HUDEP-2 (cell line): ENCODE measurements at regions not wholly inside any gene's neighbourhood (a gene's known extent, or its start where the extent isn't known, plus 50 kb on each side); places are given as distances from the start of the nearest gene placed in this dataset.
A peak's percentile ranks its signal among the peaks of the same experiment; 100 is the strongest.
"Not testable (repeated sequence)": the region's sequence is repeated elsewhere in the genome, so short reads cannot be mapped to it uniquely, and the experiment has no call there.

Source experiments
- DNase-seq, 76 experiments: peaks; one replicate each; lab custom pipeline; 2025; ENCODE audit not compliant: unreplicated experiment in 76 of 76; lab: John Stamatoyannopoulos, UW

DNA sequence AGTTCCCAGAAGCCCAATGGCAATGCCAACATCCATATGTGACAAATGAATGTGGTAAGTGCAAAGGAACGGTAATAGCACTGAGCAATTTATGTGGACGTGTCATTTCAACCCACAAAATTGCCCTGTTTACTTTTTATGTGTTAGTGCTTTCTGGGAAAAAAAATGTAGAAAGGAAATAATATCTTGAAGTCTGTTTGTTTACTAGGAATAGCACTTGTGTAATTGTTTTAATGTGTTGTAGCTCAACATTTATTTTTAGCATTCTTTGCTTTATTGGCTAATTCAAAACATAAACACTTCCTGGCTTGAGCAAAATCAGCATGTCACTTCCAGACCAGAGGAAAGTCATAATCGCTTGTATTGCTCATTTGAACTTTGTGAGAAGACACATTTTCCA lies 224.8 kb upstream of the KCNK2 start:
- DNase-seq = no peak

DNA sequence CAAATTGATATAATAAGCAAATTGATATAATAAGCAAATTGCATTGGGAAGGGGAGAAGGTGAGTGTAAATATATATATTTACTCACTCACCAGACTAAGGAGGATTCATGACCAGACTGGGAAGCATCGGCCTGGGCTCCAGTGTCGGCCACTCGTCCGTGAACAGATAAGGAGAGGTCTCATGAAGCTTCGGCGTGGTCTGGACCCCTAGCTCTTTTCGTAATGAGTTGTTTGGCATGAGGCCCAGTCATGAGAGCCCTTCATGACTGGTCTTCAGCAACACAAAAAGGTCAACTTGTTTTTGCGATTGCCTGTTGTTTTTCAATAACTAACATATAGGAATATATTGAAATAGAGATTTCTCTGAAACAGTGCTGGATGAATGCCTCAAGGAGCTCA lies 222.9 kb upstream of the KCNK2 start:
- no peak for DNase-seq

DNA sequence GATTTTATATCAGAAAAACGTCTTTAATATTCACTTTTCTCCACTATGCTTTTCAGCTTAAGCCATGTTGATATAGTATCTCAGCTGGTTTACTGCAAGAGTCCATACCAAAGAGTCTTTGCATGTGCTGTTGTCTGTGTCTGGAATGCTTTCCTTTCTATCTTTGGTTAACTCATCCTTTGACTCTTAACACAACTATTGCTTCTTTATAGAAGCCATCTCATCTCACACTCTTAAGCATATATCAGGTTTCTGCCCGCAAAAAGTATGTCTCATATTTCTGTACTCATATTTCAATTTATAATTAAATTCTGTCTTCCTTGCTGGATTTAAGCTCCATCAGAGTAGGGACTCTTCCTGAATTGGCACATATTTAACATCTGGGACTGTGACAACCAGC lies 220.9 kb upstream of the KCNK2 start:
- no peak for DNase-seq

DNA sequence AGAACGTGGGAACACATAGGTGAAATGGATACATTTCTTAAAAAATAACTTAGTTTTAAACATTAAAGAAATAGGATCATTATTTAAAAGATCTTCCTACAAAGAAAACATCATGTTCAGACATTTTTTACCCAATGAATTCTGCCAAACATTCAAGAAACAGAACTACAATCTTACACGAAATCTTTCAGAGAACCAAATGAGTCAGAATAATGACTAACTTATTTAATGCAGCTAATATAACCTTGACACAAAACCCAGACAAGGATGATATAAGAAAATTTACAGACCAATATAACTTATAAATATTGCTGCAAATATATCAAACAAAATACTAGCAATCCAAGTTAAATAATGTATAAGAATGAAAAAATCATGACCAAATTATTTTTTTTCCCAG lies 220.1 kb upstream of the KCNK2 start:
- no peak for DNase-seq

DNA sequence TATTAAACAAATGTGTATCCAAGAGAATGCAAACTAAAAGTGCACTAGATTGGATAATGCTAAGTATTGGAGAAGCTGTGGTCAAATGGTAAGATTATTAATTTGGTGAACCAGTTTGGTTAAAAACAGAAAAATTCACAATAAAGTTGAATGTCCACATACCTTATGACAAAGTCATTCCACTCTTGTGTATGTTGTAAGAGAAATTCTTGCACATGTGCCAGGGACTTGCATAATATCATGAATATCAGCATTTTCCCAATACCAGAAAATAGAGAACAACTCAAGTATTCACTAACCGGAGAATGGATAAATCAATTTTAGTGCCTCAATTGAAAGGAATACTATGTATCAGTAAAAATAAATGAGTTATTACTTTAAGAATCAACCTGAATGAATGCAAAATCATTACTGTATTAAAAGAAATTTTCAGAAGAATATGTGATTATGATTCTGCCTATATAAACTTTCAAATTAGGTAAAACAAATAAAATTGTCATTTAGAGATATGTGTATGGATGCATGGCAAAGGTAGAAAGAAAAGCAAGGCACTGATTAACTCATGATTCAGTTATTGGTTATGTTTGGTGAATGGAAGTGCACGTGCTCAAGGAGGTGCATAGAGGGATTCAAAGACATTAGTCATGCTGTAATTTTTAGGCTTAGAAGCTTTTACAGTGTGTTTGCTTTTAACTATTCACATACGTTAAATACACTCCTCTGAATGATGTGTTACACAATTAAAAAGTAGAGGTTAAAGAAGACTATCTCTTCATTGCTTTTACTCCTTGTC lies 217.4 kb upstream of the KCNK2 start:
- DNase-seq = no peak

DNA sequence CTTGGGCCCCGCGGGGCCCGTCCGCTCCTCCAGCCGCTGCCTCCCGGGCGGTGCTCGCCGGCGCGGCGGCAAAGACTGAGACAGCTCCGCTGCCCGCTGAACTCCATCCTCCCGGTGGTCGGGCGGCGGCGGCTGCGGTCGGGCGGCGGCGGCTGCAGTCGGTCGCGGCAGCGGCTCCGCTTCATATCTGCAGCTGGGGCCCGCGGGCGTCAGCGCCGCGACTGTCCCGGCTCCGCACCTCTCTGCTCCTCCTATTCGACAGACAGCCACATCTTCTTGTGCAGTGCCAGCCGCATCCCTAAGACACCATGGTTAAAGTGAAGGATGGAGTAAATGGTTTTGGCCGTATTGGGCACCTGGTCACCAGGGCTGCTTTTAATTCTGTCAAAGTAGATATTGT lies 212.1 kb upstream of the KCNK2 start:
- not testable (repeated sequence) for DNase-seq

DNA sequence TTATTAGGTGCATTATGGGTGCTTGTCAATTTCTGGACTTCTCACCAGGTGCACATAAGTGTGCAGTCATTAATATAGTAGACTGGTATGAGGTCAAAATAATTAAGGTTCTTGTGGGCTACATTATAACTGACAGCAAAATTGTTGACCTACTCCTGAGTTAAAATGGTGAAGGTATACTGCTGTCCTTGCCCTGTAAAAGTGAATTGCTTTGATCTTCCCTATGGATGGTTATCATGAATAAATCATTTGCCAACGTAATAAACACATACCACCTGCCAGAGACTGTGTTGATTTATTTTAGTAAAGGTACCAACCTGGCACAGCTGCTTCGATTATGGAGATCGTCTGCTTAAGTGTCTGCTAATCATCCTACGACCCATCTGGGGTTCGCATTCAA lies 201.6 kb upstream of the KCNK2 start:
- no peak for DNase-seq

DNA sequence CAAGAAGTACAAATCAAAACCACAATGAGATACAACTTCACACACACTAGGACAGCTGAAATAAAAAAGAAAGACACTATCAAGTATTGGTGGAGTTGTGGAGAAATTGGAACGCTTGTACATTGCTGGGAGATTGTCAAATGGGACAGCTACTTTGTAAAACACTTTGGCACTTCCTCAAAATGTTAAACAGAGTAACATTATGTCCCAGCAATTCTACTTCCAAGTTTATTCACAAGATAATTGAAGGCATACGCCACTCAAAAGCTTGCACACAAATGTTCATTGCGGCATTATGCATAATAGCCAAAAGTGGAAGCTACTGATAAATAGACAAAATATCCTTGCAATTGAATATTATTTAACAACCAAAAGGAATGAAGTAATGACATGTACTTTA lies 199.9 kb upstream of the KCNK2 start:
- no peak for DNase-seq

DNA sequence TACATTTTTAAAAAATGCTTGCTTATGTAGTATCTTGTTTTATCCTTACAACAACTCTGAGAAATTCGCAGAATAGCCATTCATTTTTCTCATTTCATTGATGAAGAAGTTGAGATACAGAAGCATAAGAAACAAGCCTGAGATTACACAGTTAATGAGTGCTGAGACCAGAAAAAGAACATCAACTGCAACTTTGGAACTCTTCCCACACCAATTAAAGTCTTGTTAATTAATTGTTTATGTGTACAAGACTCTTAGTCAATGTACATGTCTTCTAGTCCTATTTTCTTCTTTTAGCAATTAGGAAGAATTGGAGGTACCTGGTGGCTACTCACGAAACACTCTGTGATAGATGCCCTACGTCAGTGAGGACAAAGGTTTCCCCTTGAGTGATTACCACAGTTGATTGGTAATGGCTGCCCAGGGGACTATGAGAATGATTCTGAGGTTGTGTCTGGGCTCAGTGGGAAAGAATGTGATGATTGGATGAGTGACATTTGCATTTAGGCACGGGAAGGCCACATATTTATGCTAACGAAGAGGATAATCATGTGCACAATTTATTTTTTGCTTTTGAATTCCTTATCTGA lies 187.4 kb upstream of the KCNK2 start:
- no peak for DNase-seq

DNA sequence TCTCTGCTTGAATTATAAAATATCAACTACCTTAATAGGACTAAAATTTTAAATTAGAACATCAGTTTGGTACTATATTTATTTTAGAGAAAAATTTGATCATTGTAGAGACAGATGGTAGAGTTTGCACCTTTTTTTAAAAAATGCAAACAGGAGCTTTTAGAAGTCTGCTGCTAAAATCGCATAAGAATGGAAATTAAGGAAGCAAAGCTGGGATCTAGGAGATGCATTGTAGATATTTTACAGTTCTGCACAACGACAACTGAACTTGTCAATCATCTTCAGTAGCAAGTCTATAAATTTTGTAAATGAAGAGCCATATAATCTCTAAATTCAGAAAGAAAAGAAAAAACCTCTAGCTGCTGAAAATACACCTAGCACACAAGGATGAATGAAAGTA lies 185.6 kb upstream of the KCNK2 start:
- no peak for DNase-seq

DNA sequence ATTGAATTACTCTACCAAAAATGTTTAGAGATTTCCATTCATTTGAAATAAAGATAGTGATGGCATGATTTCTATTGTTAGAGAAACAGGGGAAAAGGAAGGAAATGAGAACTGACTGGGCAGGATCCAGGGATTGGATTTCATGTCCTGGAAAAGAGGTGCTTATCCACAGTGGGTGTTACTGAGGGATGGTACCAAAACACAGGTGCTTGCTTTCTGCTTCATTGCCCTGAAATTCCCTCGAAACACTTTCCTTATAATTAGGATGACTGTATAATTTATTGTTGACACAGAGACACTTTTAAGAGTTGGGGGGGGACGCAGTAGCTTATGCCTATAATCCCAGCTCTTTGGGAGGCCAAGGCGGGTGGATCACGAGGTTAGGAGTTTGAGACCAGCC lies 185.0 kb upstream of the KCNK2 start:
- no peak for DNase-seq

DNA sequence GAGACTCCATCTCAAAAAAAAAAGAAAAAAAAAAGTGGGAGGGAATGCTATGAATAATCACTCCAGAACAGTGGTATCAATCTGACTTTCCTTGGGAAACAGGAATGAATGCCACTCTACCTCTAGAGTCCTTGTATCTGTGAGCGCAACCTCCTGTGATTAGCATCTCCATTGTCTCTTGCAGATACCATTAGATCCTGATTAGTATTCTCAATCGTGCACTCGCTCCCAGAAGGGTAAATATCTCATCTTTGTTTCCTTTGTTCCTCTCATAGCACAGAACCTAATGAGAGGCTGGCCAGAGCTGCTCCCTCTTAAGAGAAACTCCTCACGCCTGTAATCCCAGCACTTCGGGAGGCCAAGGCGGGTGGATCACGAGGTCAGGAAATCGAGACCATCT lies 184.4 kb upstream of the KCNK2 start:
- no peak for DNase-seq

DNA sequence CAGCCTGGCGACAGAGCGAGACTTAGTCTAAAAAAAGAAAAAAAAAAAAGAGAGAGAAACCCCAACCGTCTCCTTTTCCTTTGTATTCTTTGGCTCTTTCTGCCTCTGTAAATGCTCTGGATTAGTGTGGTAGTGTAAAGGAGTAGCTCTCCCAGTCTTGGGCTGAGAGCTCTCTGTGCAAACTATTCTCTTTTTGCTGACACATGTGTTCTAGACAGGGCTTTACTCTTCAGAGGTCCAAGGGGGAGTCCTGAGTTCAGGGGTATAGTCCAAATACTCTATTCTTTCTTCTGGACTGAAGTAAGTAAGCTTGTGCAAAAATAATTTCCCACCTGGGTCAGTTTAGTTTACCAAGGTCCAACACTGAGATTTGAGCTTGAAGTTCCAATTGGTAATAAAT lies 183.8 kb upstream of the KCNK2 start:
- DNase-seq = no peak

DNA sequence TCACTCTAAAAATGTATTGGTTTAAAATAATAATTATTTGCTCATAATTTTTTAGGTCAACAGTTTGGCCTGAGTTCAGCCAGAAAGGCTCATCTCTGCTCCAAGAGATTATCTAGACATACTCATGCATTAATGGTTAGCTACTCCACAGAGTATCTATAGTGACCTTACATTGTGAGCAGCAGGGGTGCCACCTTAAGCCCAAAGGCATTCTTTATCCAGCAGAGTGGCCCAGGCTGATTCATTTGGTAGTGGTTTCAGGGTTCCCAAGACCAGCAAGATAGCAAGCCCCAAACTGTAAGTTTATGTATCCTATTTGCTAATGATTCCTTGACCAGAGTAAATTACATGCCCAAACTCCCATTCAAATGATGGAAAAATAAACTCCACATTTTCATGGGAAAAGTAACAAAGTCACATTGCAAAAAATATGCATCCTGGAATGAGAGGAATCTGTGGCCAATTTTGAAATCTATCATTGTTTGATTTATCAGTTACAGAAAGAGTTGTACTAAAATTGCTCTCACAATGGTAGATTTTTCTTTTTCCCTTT lies 182.6 kb upstream of the KCNK2 start:
- peak in 4 of 76 experiments; percentile 5 to 28 (median 6) for DNase-seq

DNA sequence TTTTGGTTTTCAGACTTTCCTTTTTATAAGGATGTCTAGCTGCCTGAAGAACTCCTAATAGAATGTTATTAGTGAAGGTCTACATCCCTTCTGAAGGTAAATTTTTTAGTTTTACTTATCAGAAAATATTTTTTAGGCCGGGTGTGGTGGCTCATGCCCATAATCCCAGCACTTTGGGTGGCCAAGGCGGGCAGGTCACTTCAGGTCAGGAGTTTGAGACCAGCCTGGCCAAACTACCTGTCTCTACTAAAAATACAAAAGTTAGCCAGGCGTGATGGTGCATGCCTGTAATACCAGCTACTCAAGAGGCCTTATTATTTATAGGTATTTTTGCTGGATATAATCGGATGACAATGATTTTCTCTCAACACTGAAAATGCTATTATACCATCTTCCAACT lies 181.9 kb upstream of the KCNK2 start:
- no peak for DNase-seq

DNA sequence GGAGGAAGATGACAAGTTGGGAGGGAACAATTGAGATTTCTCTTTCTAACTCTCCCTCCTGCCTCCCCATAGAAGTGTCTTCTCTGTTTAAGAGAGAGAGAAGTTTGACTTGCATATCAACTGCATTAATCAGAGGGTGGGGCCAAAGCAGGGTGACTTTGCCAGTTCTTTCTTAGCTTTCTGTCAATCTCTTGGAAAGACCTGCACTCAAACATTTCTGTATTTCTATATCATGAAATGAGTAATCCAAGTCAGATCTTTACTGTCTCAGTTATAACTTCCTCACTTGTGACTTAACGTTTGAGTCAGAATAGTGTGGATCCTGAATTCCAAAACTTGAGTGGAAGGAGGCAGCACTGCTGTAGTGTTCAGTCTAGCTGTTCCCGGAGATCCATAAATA lies 180.8 kb upstream of the KCNK2 start:
- peak in 15 of 76 experiments; percentile 1 to 56 (median 13) for DNase-seq

DNA sequence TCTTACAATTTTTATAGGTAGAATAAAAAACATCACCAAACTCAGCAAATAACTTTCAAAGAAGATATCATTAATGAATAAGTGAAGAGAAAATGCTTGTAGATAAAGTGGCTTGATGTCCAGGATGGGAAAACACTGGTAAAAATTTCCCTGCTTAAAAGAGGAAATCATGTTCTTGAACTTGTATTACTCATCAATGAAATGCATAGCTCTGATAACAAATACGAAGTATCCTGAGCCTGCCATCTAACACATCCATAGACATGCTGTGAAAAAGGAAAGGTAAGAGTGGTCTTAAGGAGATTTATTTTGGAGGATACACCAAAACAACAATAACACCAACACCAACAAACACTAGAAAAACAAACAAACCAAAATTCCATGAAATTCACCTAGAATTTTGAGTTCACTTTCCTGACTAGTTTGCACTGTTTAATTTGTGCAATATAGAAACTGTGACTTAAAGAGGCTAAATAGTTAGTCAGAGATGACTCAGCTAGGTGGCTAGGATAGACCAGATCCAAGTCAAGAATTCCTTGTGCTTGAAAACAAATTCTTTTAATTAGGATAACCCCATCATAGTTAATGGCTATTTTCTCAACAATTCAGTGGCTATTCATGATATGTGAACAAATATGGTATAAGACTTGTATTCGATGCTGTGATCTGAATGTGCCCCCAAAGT lies 179.8 kb upstream of the KCNK2 start:
- DNase-seq = no peak

DNA sequence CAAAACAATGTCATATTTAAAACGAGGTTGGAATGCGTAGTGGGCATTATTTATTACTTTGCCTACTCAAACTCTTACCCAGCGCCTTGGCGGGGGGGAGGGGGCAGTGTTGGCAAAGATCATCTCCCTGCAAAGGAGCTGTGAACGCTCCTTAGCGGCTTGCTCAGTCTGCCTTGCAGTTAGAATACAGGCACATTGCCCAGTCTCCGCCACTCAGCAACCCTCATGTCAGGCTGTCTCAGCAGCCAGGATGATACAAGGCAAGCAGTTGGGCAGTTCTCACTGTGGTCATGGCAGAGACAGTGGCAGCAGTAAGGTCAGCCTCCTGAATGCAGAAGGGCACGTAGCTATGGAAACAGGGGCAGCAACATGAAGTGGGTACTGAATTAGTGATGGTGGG lies 170.4 kb upstream of the KCNK2 start:
- peak in 1 of 76 experiments; percentile 0 for DNase-seq

DNA sequence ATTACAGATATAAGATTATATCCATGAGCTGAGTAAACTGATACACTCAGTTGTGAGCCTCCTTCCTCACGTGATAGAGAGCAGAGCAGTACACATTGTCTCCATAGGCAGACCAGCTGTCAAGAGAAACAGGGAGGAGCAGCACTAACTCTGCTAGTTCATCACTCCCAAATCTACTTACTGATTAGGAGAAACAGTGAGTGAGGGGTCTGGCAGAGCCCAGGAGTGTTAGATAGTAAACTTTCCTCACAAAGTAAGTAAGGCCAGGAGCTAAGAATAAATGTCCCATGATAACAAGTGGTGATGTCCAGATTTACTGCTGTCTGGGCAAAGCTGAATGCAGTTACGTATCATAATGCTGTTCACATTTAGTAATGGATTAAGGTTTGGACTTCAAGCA lies 168.6 kb upstream of the KCNK2 start:
- DNase-seq = no peak

DNA sequence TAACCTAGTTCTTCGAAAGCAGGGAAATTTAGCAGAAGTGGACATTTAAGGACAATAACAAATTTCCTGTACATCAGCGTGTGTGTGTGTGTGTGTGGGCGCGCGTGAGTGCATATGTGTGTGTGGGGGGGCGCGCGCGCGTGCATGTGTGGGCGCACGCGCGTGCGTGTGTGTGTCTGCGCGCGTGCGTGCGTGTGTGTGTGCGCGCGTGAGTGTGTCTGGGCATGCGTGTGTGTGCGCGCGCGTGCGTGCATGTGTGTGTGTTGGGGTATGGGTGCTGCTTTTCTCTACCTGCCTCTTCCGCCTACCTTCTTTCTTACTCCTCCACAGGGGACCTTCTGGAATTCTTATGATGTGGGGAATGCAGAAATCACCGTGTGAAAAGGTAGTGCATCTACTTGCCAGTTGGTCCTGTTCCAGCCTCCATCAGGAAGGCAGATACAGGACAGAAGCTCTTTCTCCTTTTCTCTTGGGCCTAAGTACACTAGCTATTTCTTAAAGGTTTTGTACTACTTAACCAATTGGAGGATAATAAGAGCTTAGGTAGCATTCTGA lies 165.4 kb upstream of the KCNK2 start:
- no peak for DNase-seq

DNA sequence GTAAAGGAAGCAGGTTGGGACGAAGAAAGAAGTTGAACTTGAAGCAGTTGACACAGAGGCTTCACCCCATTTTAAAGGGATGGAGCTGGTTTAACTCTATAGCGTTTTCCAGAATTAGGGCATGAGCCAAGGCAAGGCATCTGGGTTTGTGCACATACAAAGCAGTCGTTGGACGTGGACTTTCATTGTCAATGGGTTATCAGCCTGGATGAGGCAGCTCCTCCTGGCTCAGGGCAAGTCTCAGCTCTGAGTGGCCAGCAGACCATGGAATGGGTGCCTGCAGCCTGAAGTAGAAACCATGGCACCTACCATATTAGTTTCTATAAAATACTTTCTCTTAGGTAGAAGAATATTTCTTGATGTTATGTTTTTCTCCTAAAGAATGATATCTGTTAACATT lies 163.8 kb upstream of the KCNK2 start:
- DNase-seq = no peak
